Endothelial cell (in vitro differentiated cells): ENCODE measurements at regions not wholly inside any gene's neighbourhood (a gene's known extent, or its start where the extent isn't known, plus 50 kb on each side); places are given as distances from the start of the nearest gene placed in this dataset.

Source experiments
- DNase-seq: peaks from one replicate; pipeline ENCODE4 v3.0.0; 2021; ENCODE audit warnings: low spot score
- H3K27ac Mint-ChIP-seq: one replicate; pipeline ENCODE4 v1.8.0; 2021; ENCODE audit warnings: mixed read lengths, inconsistent platforms; ENCODE audit not compliant: unreplicated experiment
- H3K27me3 Mint-ChIP-seq: one replicate; pipeline ENCODE4 v1.8.0; 2021; ENCODE audit warnings: mild to moderate bottlenecking, moderate library complexity, mixed read lengths, inconsistent platforms; ENCODE audit not compliant: unreplicated experiment
- H3K36me3 Mint-ChIP-seq: one replicate; pipeline ENCODE4 v1.8.0; 2021; ENCODE audit warnings: mild to moderate bottlenecking, low read depth, mixed read lengths, inconsistent platforms; ENCODE audit not compliant: unreplicated experiment
- H3K4me1 Mint-ChIP-seq: one replicate; pipeline ENCODE4 v1.8.0; 2021; ENCODE audit warnings: mild to moderate bottlenecking, mixed read lengths, inconsistent platforms; ENCODE audit not compliant: unreplicated experiment
- H3K4me3 Mint-ChIP-seq: one replicate; pipeline ENCODE4 v1.8.0; 2021; ENCODE audit warnings: mild to moderate bottlenecking, mixed read lengths, inconsistent platforms; ENCODE audit not compliant: unreplicated experiment
- H3K9me3 Mint-ChIP-seq: one replicate; pipeline ENCODE4 v1.8.0; 2021; ENCODE audit warnings: mixed read lengths, inconsistent platforms; ENCODE audit not compliant: unreplicated experiment
- CTCF ChIP-seq: fragments of 200-600 bp; sonication (generic); IDR thresholded peaks from one replicate; pipeline ENCODE4 v1.5.0; 2021; ENCODE audit warnings: antibody characterized with exemption; ENCODE audit not compliant: unreplicated experiment

- Mint-ChIP-seq H3K27ac (no peak overlapping the region), H3K27me3 (peaks cover 3% of the 10 kb centered on the region), H3K9me3 (no peaks in the 10 kb centered on the region), H3K4me1 (peaks cover 11% of the 10 kb centered on the region), H3K4me3 (no peak overlapping the region), H3K36me3 (peaks cover 6% of the 10 kb centered on the region)
- no peak for TF ChIP-seq CTCF
- DNase-seq: no peak
These were observed 249.8 kb upstream of the PMEPA1 start for GRCh38 chr20:57959589-57959988.

- H3K27me3 Mint-ChIP-seq: peaks cover 3% of the 10 kb centered on the region
- H3K27ac Mint-ChIP-seq: no peak overlapping the region
- no peak overlapping the region for H3K4me3 Mint-ChIP-seq
- H3K36me3 Mint-ChIP-seq: peaks cover 6% of the 10 kb centered on the region
- DNase-seq: no peak
- no peak for TF ChIP-seq CTCF
- H3K9me3 Mint-ChIP-seq: no peaks in the 10 kb centered on the region
- peaks cover 7% of the 10 kb centered on the region for H3K4me1 Mint-ChIP-seq
These were observed 249.2 kb upstream of the PMEPA1 start for GRCh38 chr20:57959018-57959417.

- Mint-ChIP-seq H3K4me1 (peaks cover 4% of the 10 kb centered on the region), H3K27me3 (peaks cover 3% of the 10 kb centered on the region)
These were observed 248.2 kb upstream of the PMEPA1 start for GRCh38 chr20:57958050-57958420.

GRCh38 chr20:57957411-57958049, 247.7 kb upstream of the PMEPA1 start:
- Mint-ChIP-seq H3K4me1 (peaks cover 4% of the 10 kb centered on the region), H3K36me3 (peaks cover 9% of the 10 kb centered on the region), H3K9me3 (no peaks in the 10 kb centered on the region), H3K27me3 (peaks cover 3% of the 10 kb centered on the region), H3K4me3 (no peak overlapping the region), H3K27ac (no peak overlapping the region)
- no peak for TF ChIP-seq CTCF
- no peak for DNase-seq

More at GRCh38 chr20:57958050-57958420, 248.2 kb upstream of the PMEPA1 start:
- Mint-ChIP-seq H3K9me3 (no peaks in the 10 kb centered on the region), H3K4me3 (no peak overlapping the region), H3K36me3 (peaks cover 9% of the 10 kb centered on the region), H3K27ac (no peak overlapping the region)
- no peak for DNase-seq
- TF ChIP-seq CTCF: no peak

GRCh38 chr20:57953638-57954037, 243.8 kb upstream of the PMEPA1 start:
- H3K27ac Mint-ChIP-seq: no peak overlapping the region
- no peak for TF ChIP-seq CTCF
- no peaks in the 10 kb centered on the region for H3K9me3 Mint-ChIP-seq
- H3K4me1 Mint-ChIP-seq: peaks cover 4% of the 10 kb centered on the region
- peak overlapping the region; percentile 43 for H3K4me3 Mint-ChIP-seq
- H3K36me3 Mint-ChIP-seq: peaks cover 9% of the 10 kb centered on the region
- no peak for DNase-seq
- H3K27me3 Mint-ChIP-seq: peaks cover 7% of the 10 kb centered on the region
